ENCODE measurements at regions not wholly inside any gene's neighbourhood (a gene's known extent, or its start where the extent isn't known, plus 50 kb on each side); places are given as distances from the start of the nearest gene placed in this dataset.

DNA sequence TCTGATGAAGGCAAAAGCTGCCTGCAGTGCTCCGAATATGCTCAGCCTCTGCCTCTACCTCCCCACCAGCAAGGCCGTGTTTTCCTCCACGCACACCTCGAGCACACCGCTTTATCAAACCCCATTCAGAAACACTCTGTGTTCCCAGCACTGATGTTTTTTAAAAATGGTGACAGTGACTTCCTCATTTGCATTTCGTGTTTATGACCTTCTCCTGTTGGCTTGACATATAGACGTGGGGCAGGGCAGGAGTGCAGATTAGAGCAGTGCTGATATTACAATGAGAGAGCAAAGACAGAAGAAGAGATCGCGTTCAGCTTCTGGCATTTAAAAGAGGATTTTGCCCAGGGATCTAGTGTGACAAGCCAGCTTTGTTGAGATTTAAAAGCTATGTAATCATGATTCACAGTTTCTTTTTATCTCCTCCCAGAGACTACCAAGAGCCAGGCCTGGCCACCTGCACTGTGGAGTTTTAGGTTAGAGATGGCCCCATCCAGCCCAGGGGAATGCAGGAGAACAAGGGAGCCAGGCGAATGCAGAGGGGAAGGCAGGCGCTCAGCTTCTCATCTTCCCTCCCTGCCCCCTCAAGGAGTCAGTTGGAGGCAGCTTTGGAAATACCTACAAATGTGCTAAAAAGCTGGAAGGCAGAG, 61.5 kb upstream of the NEDD4L start:
- Histone ChIP-seq H3K27ac (no peak overlapping the region), H3K36me3 (no peaks in the 10 kb centered on the region), H3K4me3 (no peak overlapping the region), H3K27me3 (no peaks in the 10 kb centered on the region), H3K9me3 (no peaks in the 10 kb centered on the region), H3K4me1 (no peaks in the 10 kb centered on the region)
- no peak for TF ChIP-seq CTCF (IDR thresholded peaks at IDR 0.05)
- DNase-seq (ENCODE audit: low spot score in 2 of 2): no peak
- intact Hi-C loops (cut with DNase I): no loop called here

- intact Hi-C loops (cut with DNase I): no loop called here
- Histone ChIP-seq H3K27me3 (no peaks in the 10 kb centered on the region), H3K4me3 (no peak overlapping the region), H3K27ac (no peak overlapping the region), H3K4me1 (no peaks in the 10 kb centered on the region), H3K9me3 (no peaks in the 10 kb centered on the region), H3K36me3 (no peaks in the 10 kb centered on the region)
- TF ChIP-seq CTCF (IDR thresholded peaks at IDR 0.05): no peak
- DNase-seq (ENCODE audit: low spot score in 2 of 2): no peak
Observed at GRCh38 chr18:57981308-57982028, 62.6 kb upstream of the NEDD4L start.

GRCh38 chr18:57980573-57981307, 63.3 kb upstream of the NEDD4L start:
- no peaks in the 10 kb centered on the region for H3K27me3 ChIP-seq
- no peak for DNase-seq (ENCODE audit: low spot score in 2 of 2)
- H3K4me3 ChIP-seq: no peak overlapping the region
- no peaks in the 10 kb centered on the region for H3K9me3 ChIP-seq
- H3K4me1 ChIP-seq: no peaks in the 10 kb centered on the region
- no peak for TF ChIP-seq CTCF (IDR thresholded peaks at IDR 0.05)
- H3K27ac ChIP-seq: no peak overlapping the region
- no peaks in the 10 kb centered on the region for H3K36me3 ChIP-seq
- intact Hi-C loops (cut with DNase I): no loop called here

DNA sequence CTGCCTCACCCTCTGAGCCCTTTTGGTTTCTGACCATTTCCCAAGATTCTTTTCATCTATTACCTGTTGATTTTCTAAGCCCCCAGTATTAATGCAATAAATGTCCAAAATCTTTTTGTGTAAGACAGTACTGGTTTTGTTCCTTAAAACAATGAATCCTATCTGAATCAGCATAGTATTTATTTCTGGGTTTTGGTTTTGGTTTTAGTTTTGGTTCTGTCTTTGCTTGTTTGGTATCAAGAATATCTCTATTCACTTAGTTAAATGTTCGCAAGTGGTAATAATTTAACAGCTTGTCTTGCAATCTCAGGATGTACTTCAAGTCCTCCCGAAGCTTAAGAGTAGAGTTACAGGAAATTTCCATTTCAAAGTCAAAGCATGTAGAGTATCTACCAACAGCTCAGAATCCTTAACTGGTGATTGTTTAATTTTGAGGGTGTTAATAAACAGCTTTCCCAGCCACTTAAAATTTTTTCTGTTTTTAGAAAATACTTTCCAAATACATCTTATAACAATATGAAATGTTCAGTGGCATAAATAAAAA, 67.7 kb upstream of the NEDD4L start:
- Histone ChIP-seq H3K9me3 (no peaks in the 10 kb centered on the region), H3K4me1 (no peaks in the 10 kb centered on the region), H3K27ac (no peak overlapping the region), H3K27me3 (no peaks in the 10 kb centered on the region), H3K36me3 (no peaks in the 10 kb centered on the region), H3K4me3 (no peak overlapping the region)
- intact Hi-C loops (cut with DNase I): no loop called here
- no peak for TF ChIP-seq CTCF (IDR thresholded peaks at IDR 0.05)
- DNase-seq (ENCODE audit: low spot score in 2 of 2): no peak

DNA sequence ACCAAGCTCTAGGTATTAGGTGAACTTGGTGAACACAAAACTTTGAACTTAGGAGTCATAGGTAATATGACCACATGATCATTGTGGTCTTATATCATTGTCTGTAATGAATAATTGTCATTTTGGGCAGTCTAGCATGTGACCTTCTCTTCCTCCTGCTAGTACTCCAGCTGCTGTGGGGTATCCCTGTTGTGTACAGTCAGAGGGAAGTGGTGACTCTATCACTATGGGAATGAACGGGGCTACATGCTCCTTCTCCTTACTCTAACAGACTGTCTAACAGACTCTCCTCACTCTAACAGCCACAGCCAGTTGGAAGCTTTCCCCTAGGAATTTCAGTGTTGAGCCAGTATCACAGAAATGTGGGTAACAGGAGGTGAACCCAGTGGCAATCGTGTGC, 68.2 kb upstream of the NEDD4L start:
- intact Hi-C loops (cut with DNase I): no loop called here
- no peak for TF ChIP-seq CTCF (IDR thresholded peaks at IDR 0.05)
- H3K27me3 ChIP-seq: no peaks in the 10 kb centered on the region
- H3K4me3 ChIP-seq: no peak overlapping the region
- no peak for DNase-seq (ENCODE audit: low spot score in 2 of 2)
- no peak overlapping the region for H3K27ac ChIP-seq
- no peaks in the 10 kb centered on the region for H3K36me3 ChIP-seq
- H3K9me3 ChIP-seq: no peaks in the 10 kb centered on the region
- H3K4me1 ChIP-seq: no peaks in the 10 kb centered on the region
